Hepatic stellate cell (primary cell): ENCODE measurements at regions not wholly inside any gene's neighbourhood (a gene's known extent, or its start where the extent isn't known, plus 50 kb on each side); places are given as distances from the start of the nearest gene placed in this dataset.
"Not testable (repeated sequence)": the region's sequence is repeated elsewhere in the genome, so short reads cannot be mapped to it uniquely, and the experiment has no call there.

ENCODE experiments used
- DNase-seq: peaks from one replicate; pipeline ENCODE4 v3.0.0; 2011; ENCODE audit warnings: low spot score

DNA sequence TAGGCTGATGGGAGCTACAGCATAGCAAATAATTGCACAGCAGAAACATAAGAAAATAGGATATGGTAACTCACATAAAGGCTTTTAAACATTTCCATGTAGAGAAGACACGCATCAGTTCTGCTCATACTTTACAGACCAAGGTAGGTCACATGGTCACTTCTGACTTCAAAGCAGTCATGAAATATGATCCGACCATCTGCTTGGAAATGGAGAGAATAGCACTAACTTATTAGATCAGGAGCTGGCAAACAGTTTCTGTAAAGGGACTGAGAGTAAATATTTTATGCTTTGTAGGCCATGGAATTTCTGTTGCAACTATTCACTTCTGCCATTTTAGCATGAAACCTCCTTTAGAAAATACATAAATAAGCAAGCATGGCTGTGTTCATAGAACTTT is 936.6 kb upstream of the FANCL start:
- DNase-seq: no peak

DNA sequence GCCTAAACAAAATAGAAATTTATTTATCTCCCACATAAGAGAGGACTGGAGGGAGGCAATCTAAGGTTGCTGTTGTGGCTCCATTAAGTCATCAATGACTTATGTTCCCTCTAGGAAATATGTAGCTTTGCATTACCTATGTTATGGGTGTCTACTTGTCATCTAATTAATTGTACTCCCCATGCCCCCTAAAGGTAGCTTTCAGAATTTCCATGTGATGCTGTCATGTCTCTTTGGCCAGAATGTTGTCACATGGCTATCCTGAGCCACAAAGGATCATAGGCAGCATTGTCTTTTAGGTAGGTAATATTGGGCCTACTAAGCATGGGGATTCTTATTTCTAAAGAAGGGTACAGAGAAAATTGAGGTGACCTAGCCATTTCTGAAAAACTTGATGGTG is 935.6 kb upstream of the FANCL start:
- no peak for DNase-seq

DNA sequence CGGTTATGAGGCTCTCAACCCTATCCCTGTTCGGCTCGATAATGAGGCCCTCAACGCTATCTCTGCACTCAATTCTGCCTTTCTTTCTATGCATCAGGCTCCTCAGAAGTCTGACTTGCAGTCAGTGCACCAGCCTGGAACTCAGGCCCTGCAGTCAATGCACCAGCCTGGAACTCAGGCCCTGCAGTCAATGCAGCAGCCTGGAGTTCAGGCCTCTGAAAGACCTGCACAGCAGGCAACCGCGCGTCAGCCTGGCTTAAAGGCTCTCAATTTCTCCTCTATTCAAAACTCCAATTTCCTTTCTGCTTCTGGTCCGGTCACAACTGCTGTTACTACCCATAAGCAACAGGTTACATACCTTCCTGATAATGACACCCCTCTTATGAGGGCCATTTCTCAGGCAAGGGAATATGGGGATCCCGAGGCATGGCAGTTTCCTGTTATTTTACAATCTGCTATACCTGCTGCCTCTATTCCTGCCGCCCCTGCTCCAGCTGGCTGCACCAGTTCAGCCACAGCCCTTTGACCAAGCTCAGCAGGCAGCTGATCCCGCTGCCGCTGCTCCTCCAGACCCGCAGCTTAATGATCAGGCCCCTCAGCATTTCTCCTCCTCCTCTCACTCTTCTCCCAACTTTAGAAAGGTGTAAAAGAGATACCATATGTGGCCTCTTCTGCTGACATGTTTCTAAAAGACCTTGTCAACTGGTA is 933.6 kb upstream of the FANCL start:
- no peak for DNase-seq

DNA sequence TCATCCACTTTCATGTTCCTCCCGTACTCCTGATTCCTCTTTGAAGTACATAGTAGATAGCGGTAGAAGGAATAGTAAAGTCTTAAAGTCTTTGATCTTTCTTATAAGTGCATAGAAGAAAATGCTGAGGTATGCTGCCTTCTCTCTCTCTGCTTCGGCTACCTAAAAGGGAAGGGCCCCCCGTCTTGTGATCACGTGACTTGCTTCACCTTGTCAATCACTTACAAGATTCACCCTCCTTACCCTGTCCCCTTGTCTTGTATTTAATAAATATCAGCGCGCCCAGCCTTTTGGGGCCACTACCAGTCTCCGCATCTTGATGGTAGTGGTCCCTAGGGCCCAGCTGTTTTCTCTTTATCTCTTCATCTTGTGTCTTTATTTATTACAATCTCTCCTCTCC is 932.2 kb upstream of the FANCL start:
- no peak for DNase-seq

DNA sequence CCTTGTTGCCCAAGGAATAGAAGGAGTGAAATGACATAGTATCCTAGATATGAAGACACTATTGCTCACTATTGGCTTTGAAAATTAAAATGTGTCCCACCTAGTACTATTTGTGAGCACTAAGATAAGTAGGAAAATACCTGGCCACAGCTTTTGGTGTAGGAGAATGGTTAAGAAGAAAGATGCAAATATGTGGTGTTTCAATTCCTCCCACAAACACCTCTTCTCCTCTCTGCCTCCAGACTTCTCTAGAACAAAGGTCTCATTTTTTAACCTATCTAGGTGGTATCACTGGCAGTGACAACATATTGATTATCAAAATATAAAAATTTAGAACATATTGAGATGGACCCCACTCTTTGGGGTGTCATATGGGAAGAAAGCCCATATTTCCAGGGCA is 929.9 kb upstream of the FANCL start:
- no peak for DNase-seq

DNA sequence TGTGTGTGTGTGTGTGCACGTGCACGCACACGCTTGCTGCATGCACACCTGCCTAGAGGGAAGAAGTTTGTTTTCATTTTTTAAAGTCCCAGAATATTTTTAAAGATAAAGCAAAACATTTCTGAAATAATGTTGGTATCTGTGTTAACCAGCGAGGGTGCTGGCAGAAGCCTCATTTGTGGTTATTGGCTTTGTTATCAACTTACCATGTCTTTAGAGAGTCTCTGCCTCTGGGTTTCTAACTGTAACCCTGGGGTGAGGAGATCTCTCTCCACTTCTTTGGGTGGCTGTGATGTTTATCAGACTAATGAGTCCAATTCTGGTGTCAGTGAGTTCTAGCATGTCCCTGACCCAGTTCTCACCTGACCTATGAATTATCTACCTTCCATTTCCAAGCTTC is 927.6 kb upstream of the FANCL start:
- DNase-seq: no peak

DNA sequence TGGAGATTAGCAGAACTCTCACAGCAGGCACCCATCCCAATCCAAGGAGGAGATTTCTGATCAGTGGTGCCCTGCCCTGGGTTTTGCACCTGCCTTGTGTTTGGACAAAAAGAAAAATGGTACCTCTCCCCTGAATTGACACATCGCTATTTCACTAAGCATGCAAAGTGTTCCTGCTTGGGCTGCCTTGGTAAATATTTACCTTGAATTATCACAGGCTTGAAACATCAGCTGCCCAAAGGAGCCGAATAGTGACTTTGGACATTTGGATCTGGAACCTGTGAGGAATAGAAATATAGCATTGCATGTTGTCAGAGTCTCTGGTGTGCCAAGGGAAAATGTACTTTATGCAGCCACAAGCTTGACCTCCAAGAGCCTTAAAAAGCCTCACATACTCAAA is 926.4 kb upstream of the FANCL start:
- no peak for DNase-seq

DNA sequence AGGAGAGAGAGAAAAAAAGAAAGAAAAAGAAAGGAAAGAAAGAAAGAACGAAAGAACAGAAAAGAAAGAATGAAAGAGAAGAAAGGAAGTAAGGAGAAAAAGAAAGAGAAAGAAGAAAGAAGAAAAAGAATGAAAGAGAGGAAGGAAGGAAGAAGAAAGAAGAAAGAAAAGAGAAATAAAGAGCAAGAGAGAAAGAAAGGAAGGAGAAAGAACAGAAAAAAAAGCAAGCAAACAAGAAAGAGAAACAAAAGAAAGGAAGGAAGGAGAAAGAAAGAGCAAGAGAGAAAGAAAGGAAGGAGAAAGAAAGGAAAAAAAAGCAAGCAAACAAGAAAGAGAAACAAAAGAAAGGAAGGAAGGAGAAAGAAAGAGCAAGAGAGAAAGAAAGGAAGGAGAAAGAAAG is 916.8 kb upstream of the FANCL start:
- DNase-seq: not testable (repeated sequence)

DNA sequence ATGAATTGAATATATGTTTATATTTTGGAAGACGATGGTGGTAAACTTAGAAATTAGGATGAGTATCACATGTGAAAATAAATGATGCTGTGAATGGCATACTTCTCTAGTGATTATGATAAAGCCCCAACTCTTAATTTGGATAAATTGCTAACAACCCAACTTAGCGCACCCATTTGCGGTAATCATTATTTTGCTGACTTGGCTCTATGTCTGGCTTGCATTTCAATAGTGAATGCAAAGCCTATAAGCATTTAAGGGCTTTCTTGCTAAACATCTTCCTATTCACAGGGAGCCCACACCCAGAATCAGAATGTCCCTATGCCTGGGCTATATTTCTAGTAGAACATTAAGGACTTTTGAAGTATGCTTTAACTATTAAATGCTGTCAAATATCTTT is 910.7 kb upstream of the FANCL start:
- no peak for DNase-seq

DNA sequence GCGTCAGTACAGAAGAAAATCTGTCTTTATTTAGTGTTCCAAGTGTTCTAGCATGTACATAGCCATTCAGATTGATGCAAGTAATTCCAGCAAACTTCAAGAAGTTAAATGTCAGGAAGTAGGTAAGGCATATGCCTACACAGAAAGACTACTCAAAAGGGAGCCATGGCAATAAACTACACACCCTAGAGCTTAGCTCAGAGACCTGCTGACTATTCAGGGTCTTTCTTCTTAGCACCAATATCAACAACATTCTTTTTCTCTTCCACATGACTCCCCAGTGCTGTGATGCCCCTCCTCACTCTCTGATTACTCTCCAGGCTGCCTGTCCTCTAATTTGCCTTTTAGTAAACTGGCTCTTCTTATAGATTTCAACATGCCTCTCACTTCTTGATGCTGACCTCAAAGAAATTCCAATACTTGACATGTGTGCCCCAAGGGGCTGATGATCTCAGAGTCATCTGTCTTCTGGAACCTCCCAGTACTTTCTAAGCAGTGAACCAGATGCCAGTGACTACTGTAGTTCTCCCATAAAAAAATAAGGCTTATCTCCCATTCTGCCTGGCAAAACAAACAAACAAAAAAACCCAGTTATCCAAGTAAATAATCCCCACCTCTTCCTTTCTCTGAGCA is 909.2 kb upstream of the FANCL start:
- DNase-seq: no peak

DNA sequence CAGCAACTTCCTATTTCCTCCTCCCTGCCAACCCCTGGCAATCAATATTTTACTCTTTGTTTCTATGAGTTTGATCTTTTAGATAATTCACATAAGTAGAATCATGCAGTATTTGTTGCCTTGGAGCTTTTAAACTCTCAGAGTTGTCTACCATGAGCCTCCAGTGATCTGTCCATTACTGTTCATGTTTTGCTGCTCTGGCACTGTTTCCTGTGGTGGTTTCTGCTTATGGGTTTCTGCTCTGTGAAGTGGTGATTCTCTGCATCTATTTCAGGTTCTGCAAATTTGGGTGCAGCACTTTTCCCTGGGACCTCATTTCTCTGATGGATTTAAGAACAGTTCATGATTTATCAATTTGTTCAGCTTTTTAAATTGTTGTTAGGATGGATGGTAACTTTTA is 908.1 kb upstream of the FANCL start:
- DNase-seq: no peak

DNA sequence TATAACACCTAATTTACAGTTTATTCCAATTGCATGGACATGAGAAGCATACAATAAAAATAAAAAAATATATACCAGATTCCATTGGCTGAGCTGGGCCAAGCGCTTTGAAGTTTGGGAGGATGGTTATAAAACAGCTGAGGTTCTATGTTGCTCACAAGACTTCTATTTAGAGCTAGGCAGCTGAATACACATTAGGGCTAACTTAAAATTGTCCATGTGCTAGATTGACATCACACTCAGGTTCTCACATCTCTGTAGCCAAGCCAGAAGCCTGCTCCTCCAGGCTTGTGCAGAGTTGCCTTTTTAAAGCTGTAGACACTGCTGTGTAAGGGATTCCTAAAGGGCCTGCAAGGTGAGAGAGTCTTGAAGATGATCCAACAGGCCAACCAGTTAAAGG is 871.1 kb upstream of the FANCL start:
- DNase-seq: no peak

DNA sequence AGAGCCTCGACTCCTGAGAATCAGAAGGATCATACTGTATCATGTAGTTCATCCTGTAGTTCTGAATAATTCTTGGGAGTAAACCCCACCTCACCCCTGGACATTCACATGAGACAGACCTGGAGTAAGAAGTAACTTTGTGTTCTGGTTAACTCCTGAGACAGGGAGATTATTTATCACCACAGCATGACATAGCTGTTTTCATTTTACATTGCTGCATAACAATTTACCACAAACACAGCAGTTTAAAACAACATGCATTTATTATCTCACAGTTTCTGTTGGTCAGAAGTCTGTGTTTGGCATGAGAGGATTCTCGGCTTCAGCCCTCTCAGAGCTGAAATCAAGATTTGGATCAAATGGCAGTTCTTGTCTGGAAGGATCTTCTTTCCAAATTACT is 855.8 kb upstream of the FANCL start:
- no peak for DNase-seq

DNA sequence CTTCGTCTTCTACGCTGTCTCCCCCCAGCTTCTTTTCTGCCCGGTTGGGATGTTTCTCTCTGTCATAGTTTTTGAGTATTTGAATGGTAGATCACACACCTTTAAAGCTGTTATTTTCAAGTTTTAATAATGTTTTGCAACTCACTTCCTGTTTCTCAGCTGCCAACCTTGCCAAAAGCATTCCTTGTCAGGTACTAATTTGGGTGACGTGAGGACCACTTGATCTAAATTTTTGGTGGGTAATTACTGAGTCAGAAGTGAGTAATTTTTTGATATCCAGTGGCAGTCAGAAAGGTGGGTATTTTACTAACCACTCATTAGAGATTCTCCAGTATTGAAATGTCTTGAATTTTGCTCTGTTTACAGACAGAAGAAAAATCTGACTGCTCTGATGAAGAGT is 852.4 kb upstream of the FANCL start:
- no peak for DNase-seq

DNA sequence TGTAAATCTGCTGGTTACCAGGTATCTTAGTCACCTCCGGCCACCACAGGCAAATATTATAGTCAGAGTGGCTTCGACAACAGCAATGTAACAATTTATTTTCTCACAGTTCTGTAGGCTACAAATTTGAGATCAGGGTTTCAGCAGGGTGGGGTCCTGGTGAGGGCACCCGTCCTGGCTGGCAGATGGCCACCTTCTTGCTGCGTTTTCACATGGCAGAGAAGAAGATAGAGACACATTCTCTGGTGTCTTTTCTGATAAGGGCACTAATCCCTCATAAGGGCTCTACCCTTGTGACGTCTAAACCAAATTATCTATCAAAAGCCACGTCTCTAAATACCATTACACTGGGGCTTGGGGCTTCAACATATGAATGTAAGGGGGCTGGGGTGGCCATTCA is 843.2 kb upstream of the FANCL start:
- no peak for DNase-seq

DNA sequence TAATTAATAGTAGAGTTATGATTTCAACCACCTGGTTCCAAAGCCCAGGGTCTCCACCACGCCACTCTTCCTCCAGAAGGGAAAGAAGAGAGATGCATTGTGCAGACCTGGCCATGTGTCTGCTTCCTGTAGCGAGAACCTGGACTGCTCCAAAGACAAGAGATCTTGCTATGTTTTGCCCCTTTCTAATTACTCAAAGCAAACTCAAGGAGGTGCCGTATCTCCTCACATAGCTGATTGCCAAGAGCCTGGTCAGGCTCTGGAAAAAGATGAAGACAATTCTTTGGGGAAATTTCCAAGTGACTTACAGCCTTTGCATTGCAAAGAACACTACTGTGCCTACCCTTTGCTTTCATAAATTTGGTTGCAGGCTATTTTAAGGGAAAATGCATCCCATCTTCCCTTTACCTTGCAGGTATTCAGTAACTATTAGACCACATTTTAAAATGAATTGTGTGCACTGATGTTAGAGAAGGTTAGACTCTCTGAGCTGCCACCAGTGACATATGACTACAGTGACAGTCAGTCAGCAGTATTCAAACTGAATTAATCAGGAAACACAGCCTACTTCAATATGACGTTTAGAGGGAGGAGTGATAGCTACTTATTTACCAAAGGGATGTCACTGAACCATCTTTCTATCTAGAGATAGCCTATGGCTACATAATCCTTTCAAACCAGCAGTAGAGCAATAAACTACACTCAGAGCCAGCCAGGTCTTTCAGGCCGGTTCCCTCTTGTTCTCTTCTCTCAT is 842.1 kb upstream of the FANCL start:
- no peak for DNase-seq

DNA sequence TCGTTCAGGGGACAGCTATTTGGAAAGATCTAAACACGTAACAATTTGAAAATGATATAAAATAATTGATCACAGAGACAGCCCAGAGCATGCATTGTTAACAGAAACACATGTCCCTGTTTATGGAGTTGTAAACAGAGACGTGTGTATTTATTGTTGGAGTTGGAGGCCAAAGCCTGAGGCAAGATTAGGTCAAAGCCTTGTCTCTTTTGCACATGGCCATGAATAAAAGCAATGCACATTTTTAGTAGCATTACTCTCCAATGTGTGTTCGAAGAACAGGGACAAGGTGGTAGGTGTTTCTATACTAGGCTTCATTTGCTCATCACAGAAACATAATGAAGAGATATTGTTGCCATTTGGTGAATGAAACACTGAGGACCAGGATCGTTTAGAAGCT is 841.5 kb upstream of the FANCL start:
- DNase-seq: no peak

DNA sequence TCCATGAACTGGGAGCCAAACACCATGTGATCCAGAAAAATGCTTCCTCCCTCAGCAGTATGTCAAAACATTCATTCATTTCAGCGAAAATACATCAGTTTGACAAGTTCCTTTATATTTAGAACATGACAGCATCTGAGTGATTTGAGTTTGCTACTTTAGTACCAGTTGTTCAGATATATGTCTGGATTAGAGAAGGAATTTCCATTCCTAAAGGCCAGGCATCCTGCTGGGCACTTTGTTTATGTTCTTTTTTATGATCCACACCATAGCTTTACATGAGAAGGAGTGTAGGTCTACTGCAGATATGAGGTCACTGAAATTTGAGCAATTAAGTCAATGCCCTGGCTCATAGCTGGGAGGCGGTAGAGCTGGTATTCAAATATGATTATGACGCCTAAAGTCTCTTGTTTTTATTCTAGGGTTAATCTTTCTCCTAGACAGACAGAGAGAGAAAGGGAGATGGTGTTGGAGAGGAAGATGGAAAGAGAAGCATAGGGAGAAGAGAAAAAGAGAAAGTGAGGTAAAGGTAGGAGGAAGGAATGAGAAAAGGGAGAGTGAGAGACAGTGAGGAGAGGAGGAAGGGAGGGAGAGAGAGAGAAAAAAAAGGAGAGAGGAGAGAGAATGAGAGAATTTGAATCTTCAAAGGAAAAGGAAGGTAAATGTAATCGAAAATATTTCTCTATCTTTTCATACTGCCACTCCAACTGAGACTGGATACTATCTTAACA is 839.5 kb upstream of the FANCL start:
- DNase-seq: no peak

DNA sequence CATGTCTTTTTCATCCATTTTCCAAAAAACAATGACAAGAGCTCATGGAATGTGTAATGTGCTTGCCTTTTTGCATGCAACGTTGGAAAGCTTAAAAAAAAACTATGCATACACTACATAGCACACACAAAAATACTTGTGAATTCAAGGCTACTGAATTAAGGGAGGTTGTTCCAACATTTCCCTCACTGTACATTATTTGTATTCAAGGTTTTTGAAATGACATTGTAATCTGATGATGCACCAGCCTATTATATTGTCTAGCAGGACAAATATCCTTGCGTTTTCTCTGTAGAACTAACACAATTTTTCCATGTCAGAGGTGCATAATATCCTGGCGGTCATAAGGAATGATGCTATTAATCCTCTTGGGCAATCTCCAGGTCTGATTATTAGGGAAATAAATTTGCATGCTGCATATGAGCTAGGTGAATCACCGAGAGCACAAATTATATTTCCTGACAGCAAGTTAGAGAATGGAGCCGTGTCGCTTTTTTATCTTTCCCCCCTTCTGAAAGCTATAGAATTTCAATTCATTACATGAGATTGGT is 836.9 kb upstream of the FANCL start:
- DNase-seq: no peak

DNA sequence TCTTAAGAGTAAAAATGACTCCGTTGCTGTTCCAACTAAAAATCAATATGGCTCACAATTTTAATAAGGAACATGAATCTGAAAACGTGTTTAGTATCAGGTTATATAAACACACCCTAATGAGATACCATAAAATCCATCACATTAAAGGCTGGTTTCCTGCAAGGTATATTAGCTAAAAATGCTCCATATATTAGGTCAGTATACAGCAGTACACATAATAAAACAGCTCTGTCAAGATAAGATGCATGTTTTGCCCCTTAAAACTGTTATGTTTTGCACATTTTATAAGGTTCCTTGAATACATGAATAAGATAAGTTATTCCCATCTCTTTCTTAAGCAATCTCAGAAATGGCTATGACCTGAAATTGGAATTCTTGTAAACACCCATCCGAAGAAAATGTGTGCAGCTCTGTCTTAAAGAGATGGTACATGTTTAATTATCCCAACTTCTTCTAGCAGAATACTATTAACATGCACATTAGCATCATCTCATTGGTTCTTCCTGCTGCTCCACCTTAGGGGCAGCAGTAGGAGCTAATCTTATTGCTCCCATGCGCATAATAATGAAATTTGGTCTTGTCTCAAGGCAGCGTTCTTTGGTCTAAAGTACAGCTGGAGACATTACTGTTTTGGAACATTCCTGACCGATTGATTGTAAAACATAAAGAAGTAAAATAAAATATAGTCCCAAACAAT is 836.1 kb upstream of the FANCL start:
- no peak for DNase-seq

DNA sequence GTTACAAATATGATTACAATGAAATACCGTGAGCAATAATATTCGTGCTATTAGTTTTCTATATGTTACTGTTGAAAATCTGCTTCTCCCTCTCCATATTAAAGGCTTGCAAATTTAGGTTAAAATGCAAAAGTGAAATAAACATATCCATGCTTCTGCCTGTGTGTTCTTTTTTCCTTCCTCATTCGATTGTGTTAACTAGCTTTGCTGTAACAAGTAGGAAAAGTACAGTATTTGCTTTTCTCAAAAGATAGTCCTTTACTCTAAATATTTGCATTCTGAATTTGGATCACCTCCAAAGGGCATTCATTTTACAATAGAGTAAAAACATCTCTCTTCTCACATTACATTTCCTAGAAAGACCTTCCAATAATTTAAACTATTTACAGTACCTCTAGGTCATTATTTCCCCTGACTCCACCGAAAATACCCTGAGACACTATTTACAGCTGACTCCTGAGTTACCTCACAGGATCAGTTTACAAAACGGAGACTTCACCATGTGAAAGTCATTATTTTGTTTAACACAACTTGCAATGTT is 835.0 kb upstream of the FANCL start:
- no peak for DNase-seq

DNA sequence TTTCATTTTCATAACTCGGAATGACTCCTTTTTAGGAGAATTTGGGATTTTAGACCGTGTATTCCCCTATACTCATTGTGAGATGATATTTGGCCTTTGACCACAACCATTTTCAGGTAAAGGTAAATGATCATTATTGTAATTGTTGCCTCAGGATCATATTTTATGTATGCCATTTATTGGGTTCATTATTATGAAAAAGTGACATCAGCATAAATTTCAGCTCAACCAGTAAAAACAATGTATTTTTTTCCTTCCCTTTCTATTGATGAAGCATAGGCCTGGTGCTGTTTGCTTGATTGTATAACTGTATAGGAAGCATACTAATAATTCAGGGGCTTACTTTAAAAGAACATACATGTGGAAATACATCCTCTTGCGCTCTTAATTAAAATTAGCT is 832.9 kb upstream of the FANCL start:
- no peak for DNase-seq
